Brain microvascular endothelial cell (primary cell): ENCODE measurements at regions not wholly inside any gene's neighbourhood (a gene's known extent, or its start where the extent isn't known, plus 50 kb on each side); places are given as distances from the start of the nearest gene placed in this dataset.

Experiments used
- DNase-seq: peaks from one replicate; pipeline ENCODE4 v3.0.0-alpha.2; 2020
- H3K27ac ChIP-seq: fragments of 250-450 bp; sonication (Bioruptor Pico); 2 replicates; pipeline ENCODE4 v1.5.1; 2020; ENCODE audit warnings: mild to moderate bottlenecking, moderate library complexity
- H3K27me3 ChIP-seq: fragments of 250-450 bp; sonication (Bioruptor Pico); replicated peaks from 2 replicates; pipeline ENCODE4 v1.5.1; 2020; ENCODE audit warnings: mild to moderate bottlenecking
- H3K36me3 ChIP-seq: fragments of 250-450 bp; sonication (Bioruptor Pico); replicated peaks from 2 replicates; pipeline ENCODE4 v1.5.1; 2020; ENCODE audit warnings: mild to moderate bottlenecking
- H3K4me3 ChIP-seq: 2 replicates; pipeline ENCODE4 v1.5.1; 2011; ENCODE audit warnings: low read depth, mild to moderate bottlenecking, control low read depth, low read length, moderate library complexity
- in situ Hi-C: cut with HindIII; loops from 2 replicates; pipeline ENCODE4 v1.10.0; 2017; ENCODE audit warnings: low sequenced_read_pairs, low pct_ligation_motif_present
- TF ChIP-seq, protein P1 (sequence below): IDR thresholded peaks from 2 replicates; pipeline ENCODE4 v1.5.1; 2011; ENCODE audit warnings: low read depth, mild to moderate bottlenecking, moderate library complexity, low read length, control low read depth, inconsistent platforms; ENCODE audit errors: missing control alignments

DNA sequence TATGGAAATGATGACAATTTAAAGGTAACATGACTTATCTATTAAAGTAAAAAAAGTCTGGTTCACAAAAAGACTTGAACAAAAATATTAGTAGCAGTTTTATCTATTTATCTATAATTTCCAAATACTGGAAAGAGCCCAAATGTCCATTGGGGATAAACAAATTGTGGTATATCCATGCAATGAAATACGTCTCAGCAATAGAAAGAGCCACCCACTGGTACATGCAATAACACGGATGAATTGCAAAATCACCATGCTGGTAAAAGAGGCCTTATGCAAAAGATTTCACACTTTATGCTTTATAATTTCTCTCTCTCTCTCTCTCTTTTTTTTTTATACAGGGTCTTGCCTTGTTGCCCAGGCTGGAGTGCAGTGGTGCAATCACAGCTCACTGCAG lies 91.4 kb upstream of the ASAP2 start:
- no peak overlapping the region for H3K4me3 ChIP-seq
- in situ Hi-C loops: loop anchor here (25.0 kb wide), 1 partner anchor 228 kb away; no protein-coding TSS in a partner anchor
- no peaks in the 10 kb centered on the region for H3K27me3 ChIP-seq
- TF ChIP-seq, protein P1, sequence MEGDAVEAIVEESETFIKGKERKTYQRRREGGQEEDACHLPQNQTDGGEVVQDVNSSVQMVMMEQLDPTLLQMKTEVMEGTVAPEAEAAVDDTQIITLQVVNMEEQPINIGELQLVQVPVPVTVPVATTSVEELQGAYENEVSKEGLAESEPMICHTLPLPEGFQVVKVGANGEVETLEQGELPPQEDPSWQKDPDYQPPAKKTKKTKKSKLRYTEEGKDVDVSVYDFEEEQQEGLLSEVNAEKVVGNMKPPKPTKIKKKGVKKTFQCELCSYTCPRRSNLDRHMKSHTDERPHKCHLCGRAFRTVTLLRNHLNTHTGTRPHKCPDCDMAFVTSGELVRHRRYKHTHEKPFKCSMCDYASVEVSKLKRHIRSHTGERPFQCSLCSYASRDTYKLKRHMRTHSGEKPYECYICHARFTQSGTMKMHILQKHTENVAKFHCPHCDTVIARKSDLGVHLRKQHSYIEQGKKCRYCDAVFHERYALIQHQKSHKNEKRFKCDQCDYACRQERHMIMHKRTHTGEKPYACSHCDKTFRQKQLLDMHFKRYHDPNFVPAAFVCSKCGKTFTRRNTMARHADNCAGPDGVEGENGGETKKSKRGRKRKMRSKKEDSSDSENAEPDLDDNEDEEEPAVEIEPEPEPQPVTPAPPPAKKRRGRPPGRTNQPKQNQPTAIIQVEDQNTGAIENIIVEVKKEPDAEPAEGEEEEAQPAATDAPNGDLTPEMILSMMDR: no peak
- H3K36me3 ChIP-seq: no peaks in the 10 kb centered on the region
- H3K27ac ChIP-seq: no peak overlapping the region
- DNase-seq: no peak

DNA sequence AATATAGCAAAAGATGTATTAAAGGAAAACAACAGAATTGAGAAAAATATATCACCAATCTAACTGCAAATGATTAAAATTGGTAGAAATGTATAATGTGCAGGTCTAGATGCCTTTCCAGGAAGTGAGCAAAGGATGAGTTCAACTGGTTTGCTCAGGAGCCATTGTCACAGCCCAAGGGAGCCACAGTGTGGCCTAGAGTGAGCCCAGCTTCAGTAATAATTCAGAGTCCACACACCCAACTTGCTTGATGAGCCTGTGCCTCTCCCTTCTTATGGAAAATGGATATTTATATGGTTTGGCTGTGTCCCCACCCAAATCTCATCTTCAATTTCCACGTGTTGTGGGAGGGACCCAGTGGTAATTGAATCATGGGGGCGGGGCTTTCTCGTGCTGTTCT lies 92.2 kb upstream of the ASAP2 start:
- Histone ChIP-seq H3K27me3 (no peaks in the 10 kb centered on the region), H3K36me3 (no peaks in the 10 kb centered on the region), H3K4me3 (no peak overlapping the region), H3K27ac (no peak overlapping the region)
- TF ChIP-seq, protein P1: peak; percentile 27
- DNase-seq: no peak
- in situ Hi-C loops: loop anchor here (25.0 kb wide), 1 partner anchor 227 kb away; no protein-coding TSS in a partner anchor

DNA sequence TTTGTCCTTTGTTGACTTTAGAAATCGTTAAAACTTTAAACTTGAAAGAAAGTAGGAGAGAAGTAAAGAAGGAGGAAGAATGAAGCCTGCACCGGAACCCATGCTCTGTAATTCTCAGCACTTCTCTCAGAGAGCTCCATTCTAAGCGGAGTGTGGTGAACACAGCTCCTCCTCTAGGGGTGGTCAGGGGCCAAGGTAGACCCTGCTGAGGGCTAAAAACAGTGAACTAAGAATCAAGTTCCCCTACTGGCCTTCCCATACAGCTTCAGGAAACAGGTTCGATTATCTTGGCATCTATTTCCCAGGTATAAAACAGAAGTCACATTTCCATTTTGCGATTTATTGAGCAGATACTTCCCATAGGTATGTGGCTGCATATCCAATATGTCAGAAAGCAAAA lies 92.7 kb upstream of the ASAP2 start:
- Histone ChIP-seq H3K4me3 (no peak overlapping the region), H3K36me3 (no peaks in the 10 kb centered on the region), H3K27me3 (no peaks in the 10 kb centered on the region), H3K27ac (no peak overlapping the region)
- TF ChIP-seq, protein P1: no peak
- DNase-seq: no peak
- in situ Hi-C loops: loop anchor here (25.0 kb wide), 1 partner anchor 227 kb away; no protein-coding TSS in a partner anchor

DNA sequence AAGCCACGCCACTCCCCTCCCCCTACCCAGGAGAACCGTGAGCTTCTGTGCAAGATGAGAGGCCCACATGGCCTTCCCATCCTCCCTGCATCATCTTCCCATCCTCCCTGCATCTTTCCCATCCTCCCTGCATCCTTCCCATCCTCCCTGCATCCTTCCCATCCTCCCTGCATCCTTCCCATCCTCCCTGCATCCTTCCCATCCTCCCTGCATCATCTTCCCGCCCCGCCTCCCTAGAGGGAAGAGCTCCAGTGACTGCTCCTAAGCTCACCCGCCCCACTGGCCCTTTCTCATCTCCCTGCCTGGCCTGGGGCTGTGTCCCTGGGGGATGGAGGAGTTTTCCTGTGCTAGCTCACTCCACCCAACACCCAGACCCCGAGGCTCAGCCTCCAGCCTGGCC lies 93.3 kb upstream of the ASAP2 start:
- DNase-seq: no peak
- H3K27ac ChIP-seq: no peak overlapping the region
- H3K36me3 ChIP-seq: no peaks in the 10 kb centered on the region
- TF ChIP-seq, protein P1: no peak
- in situ Hi-C loops: loop anchor here (25.0 kb wide), 1 partner anchor 226 kb away; no protein-coding TSS in a partner anchor
- H3K4me3 ChIP-seq: no peak overlapping the region
- H3K27me3 ChIP-seq: no peaks in the 10 kb centered on the region

DNA sequence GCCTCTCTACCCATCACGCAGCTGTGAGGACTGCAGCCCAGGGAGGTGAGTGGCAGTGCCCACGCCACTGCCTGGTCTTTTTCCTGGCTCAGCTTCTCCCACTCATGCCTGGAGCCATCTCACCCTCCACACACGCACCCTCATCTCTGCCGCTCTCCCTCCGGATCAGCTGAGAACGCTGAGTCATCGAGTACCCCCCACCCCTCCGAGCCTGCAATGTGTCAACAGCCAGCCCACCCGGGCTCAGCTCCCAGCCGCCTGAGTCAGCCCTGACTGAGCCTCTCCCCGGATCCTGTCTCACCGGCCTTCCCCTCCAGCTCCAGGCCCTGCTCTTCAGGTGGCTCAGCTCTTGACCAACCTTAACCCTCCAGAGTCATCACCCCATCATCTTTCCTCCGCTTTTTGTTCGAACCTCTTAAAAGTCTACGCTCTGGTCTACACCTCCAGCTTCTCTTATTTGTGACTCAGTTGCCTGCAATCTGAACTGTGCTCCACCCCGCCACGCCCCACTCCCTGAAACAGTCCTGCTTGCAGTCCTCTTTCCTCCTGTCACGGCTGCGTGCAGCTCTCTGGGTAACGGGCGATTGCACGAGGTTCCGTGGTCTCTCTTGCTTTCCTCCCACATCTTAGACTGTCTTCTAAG lies 94.4 kb upstream of the ASAP2 start:
- Histone ChIP-seq H3K27me3 (no peaks in the 10 kb centered on the region), H3K27ac (peak overlapping the region; percentile 88), H3K4me3 (no peak overlapping the region), H3K36me3 (no peaks in the 10 kb centered on the region)
- TF ChIP-seq, protein P1: no peak
- DNase-seq: peak; percentile 93
- in situ Hi-C loops: loop anchor here (25.0 kb wide), 1 partner anchor 225 kb away; no protein-coding TSS in a partner anchor
